ENCODE measurements at regions not wholly inside any gene's neighbourhood (a gene's known extent, or its start where the extent isn't known, plus 50 kb on each side); places are given as distances from the start of the nearest gene placed in this dataset.

DNA sequence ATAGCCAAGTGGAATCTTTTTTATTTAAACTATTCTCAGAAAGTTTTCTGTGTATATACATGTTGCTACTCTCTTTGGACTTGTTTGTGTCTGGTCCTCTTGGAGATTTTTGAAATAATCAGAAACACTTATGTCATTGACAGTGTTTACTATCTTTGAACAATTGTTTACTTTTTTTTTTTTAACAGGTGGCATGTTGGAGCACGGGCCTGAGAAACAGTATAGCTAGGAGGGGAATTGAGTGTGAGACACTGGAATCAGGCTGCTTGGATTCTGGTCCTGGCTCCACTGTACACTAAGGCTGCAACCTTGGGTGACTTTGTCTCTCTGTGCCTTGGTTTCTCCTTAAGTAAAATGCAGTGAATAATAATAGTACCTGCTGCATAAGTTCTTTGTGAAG lies 279.6 kb downstream of the PRL start:
- no peak for TF ChIP-seq SIN3A (IDR thresholded peaks at IDR 0.05; ENCODE audit: borderline replicate concordance, low read depth, low read length)
- TF ChIP-seq, protein P1, sequence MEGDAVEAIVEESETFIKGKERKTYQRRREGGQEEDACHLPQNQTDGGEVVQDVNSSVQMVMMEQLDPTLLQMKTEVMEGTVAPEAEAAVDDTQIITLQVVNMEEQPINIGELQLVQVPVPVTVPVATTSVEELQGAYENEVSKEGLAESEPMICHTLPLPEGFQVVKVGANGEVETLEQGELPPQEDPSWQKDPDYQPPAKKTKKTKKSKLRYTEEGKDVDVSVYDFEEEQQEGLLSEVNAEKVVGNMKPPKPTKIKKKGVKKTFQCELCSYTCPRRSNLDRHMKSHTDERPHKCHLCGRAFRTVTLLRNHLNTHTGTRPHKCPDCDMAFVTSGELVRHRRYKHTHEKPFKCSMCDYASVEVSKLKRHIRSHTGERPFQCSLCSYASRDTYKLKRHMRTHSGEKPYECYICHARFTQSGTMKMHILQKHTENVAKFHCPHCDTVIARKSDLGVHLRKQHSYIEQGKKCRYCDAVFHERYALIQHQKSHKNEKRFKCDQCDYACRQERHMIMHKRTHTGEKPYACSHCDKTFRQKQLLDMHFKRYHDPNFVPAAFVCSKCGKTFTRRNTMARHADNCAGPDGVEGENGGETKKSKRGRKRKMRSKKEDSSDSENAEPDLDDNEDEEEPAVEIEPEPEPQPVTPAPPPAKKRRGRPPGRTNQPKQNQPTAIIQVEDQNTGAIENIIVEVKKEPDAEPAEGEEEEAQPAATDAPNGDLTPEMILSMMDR (IDR thresholded peaks at IDR 0.05), result no peak
- no peak for TF ChIP-seq EP300 (IDR thresholded peaks at IDR 0.05; ENCODE audit: borderline replicate concordance in 1 of 2, low read depth in 1 of 2, low read length in 1 of 2)
- TF ChIP-seq SMC3 (IDR thresholded peaks at IDR 0.05; ENCODE audit: low read depth, low read length), result no peak
- no peak for TF ChIP-seq GABPA (IDR thresholded peaks at IDR 0.05; ENCODE audit: low read depth)
- no peak for TF ChIP-seq POLR2AphosphoS5 (IDR thresholded peaks at IDR 0.05; ENCODE audit: low read depth, low read length)
- TF ChIP-seq, protein P2, sequence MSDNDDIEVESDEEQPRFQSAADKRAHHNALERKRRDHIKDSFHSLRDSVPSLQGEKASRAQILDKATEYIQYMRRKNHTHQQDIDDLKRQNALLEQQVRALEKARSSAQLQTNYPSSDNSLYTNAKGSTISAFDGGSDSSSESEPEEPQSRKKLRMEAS (IDR thresholded peaks at IDR 0.05; ENCODE audit: low read depth), result no peak
- TF ChIP-seq RXRA (IDR thresholded peaks at IDR 0.05; ENCODE audit: borderline replicate concordance, low read depth), result no peak
- TF ChIP-seq CHD2 (IDR thresholded peaks at IDR 0.05; ENCODE audit: low read length, partially characterized antibody), result no peak
- no peak for TF ChIP-seq NFIC (IDR thresholded peaks at IDR 0.05; ENCODE audit: borderline replicate concordance)
- no peak for TF ChIP-seq JUND (IDR thresholded peaks at IDR 0.05)
